Fibroblast of skin of left biceps (primary cell): ENCODE measurements at regions not wholly inside any gene's neighbourhood (a gene's known extent, or its start where the extent isn't known, plus 50 kb on each side); places are given as distances from the start of the nearest gene placed in this dataset.
A peak's percentile ranks its signal among the peaks of the same experiment; 100 is the strongest.
"Not testable (repeated sequence)": the region's sequence is repeated elsewhere in the genome, so short reads cannot be mapped to it uniquely, and the experiment has no call there.

Experiments used
- DNase-seq, 2 experiments: peaks; one replicate each; pipeline ENCODE4 v3.0.0-alpha.2; 2013; ENCODE audit warnings: low read depth in 2 of 2

DNA sequence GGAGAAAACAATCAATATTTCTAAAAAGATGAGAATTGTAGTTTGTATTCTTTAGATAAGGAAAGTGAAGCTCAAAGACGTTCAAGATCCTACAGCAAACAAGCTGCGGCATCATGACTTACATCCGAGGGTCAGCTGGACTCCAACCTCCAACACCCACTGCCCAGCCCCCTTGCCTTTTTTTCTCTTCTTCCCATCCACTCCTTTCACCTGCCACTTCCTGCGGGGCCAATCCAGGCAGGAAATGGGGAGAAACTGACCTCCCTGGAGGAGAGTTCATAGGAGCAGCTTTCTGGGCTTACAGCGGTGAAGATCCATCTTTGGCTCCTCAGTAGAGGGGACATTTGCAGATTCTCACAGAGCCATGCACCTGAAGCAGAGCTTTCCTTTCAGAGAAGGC is 361.5 kb downstream of the PTPRU start:
- no peak for DNase-seq

DNA sequence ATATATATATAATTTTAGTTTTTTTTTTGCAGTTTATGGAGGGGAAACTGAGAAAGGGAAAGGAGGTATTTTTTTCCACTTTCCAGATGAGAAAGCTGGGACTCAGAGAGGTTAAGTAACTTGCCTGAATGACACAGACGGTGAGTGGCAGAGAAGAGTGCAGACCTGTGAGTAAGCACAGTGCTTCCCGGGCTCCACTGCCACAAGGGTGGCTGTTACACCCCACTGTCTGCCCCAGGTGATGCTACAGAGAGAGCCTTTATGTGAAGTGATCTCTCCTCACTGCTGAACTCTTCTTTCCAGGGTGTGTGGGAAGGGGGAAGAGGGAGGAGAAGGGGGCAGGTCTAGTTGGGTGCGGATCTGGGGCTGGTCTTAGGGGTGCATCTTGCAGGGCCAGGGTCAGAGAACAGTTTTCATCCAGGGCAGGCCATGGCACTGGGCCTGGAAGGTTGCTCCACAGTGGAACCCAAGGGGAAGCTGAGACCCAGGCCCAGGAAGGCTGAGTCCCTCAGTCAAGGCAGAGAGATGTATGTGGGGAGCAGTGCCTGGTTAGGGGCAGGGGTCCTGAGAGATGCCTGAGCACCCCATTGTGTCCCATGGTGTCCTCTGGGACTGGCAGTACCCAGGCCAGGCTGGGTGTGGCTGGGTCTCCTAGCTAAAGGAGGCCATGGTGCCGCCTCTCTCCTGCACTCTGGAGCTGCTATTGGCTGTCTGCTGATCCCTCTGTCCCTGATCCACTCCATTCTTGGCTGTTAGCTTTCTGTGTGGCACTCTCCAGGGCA is 357.5 kb downstream of the PTPRU start:
- DNase-seq = no peak

DNA sequence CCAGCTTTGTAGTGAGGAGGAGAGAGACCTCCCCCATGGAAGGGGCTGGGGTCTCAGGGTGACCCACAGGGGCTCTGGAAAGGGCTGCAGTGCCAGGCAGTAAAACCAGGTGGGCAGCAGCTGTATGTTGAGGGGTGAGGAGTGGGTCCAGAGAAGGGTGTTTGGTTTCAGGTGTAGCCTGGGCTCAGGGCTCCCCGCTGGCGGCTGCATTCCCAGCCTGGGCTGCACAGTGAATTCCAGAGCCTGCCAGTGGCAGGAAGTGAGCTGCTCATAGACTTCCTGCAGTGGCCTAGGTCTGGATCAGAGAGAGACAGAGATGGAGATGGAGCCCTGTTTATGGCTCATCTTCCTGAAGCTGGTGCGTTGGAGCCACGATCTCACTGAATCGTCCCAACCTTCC is 356.4 kb downstream of the PTPRU start:
- no peak for DNase-seq

DNA sequence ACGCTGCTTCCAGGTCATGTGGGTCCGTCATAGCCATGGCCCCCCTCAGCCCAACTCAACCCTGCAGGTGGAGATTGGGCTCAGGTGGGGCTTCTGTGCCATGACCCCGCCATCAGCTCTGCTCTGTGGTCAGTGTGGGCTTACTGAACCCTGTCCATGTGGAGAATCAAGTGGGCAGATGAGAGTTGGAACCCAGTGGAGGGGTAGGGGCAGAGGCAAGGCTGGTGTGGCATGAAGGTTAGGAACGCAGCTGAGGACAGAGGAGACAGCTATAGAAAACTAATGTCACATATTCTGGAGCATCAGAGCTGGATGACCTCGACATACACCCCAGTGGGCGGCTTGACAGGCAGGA is 355.9 kb downstream of the PTPRU start:
- no peak for DNase-seq

DNA sequence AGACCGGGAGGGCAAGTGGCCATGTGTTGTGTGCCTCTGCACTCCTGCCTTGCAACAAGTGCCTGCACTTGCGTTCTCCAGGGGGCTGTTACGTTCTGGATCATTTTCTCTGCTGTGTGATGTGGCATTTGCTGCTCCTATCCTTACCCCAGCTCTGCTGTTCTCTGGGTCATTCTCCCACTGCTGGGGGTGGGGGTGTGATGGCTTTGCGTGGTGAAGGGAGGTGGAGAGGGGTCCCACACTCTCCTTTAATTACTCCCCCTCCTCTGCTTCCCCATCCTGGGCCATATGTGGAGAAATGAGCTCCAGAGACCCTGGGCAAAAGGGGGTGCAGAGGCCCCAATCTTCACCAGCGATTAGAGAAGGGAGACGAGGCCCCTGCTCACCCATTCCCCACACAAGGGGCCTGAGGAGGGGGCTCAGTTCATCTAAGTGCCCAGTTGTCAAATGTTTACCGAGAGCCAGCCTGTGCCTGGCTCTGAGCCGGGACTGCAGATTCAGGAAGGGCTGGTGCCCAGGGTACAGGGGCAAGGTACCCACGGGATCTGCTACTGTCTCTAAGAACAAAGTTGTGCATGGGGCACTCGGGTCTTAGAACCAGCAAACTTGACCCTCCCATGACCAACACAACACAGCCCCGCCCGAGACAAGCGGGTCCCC is 355.4 kb downstream of the PTPRU start:
- DNase-seq = no peak

DNA sequence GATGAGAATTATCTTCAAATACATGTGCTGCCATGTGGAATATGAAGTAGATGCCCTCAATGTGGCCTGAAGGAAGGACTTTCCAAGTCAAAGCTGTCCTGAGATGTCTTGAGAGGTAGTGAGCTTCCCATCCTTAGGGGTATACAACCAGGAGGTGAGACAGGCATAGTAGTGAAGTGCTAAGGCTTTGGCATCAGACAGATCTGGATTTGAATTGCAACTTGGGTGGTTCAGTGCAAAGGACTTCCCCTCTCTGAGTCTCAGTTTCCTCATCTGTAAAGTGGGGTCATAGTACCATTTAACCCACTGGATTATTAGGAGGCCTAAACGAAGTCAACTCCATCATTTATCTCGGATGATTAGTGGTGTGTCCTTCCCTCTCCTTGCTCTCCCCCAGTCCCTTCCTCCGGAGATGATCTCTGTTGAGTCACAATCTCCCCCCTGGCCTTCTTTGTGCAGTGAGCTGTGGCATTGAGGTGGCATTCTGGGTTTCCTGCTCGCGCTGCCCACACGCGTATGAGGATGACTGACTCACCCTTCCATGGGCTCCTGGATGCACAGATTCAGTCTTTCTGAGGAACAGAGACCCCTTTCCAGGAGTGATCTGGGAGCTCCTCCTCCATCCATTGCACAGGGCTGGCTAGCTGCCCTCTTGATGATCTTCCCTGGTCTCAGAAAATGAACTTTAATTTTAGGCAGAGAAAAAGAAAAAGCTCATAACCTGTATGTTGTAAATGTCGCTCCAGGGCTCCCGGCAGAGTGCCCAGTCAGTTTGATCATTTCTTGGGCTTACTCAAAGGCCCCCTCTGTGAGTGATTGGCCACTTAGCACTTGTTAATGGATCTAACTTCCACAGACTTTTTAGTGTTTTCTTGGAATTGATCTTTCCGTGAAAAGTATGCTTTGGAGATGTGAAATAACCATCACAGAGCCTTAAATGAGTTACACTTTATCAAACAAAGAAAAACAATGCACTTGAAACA is 354.6 kb downstream of the PTPRU start:
- DNase-seq = no peak

DNA sequence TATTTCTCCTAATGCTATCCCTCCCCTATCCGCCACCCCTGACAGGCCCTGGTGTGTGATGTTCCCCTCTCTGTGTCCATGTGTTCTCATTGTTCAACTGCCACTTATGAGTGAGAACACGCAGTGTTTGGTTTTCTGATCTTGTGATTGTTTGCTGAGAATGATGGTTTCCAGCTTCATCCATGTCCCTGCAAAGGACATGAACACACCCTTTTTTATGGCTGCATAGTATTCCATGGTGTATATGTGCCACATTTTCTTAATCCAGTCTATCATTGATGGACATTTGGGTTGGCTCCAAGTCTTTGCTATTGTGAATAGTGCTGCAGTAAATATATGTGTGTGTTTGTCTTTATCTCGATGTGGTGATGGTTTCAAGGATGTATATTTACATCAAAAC is 353.4 kb downstream of the PTPRU start:
- DNase-seq = not testable (repeated sequence)

DNA sequence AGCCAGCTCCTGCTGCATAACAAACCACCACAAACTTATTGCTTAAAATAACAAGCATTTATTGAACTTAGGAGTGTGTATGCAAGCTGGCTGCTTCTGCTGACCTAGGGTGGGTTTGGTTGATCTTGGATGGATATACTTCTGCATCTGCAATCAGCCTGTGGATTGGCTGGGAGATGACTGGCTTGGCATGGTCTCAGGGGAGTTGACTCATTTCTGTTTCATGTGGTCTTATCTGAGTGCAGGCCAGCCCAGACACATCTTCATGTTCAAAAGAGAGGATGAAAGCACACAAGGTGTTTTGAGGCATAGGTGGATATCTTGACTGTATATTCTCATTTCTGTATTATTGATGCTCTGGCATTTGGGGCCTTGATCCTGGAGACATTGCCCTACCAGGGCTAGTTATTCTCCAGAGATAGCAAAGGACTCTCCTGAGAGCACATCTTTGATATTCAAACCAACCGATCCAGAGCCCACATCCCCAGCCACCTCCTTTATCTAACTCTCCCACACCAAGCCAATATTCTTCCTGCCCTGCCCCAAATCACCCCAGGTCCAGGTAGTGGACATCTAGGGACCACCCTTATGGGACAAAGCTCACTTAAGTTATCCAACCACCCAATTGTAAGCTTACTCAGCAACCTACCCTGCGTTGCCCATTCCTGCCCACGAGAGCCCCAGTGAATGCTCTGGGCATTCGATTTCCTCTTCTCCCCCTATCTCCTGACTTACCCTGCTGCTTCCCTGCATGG is 350.8 kb downstream of the PTPRU start:
- DNase-seq = no peak

DNA sequence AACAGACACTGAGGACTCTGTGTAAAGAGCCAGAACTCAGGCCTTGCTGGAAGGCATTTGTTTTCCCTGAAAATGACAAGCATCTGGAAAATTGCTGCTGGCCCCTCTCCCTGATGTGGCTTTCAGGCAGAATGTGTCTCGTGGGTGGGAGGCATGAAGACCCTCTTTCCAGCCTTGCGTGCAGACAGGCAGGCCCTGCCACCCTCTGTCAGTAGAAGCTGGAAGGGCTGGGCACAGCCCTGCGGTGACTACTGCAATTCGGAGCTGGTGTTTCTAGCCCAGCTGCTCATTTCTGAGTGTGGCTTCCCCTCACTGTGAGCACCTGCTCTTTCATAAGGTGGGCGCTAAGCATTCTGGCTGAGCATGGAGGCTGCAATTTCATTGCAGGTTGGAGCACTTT is 349.9 kb downstream of the PTPRU start:
- no peak for DNase-seq

DNA sequence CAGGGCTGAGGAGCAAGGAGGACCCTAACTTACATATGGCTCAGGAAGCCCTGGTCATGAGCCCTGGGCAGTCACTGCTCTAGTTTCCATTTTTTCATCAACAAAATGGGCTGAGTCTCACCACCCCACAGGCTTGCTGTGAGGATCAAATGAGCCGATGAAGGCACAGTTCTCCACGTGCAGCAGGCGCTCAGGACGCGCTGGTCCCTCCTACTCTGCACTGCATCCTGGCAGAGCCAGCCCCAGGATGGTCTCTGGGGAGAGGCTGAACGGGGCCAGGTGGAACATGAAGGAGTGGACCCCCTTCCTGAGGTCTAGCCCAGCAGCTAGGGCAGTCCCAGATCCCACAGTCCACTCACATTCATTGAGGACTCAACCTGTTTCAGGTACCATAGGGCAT is 349.3 kb downstream of the PTPRU start:
- DNase-seq = no peak

DNA sequence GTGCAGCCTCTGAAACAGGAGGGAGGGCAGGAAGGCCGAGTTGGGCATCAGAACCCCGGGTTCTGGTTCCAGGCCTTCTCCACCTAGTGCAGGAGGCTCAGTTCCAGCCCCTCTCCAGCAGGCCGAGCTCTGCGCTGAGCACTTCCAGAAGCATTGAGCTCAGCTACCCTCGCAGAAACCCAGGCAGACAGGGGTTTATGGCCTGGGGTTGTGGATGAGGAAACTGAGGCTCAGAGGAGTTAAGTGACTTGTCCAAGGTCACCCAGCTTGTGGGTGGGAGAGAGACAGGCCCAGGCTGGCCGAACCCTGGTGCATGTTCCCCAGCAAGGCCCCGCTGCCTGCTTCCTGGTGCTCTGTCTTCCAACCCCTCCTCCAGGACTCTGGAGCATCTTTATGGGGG is 348.9 kb downstream of the PTPRU start:
- DNase-seq = no peak

DNA sequence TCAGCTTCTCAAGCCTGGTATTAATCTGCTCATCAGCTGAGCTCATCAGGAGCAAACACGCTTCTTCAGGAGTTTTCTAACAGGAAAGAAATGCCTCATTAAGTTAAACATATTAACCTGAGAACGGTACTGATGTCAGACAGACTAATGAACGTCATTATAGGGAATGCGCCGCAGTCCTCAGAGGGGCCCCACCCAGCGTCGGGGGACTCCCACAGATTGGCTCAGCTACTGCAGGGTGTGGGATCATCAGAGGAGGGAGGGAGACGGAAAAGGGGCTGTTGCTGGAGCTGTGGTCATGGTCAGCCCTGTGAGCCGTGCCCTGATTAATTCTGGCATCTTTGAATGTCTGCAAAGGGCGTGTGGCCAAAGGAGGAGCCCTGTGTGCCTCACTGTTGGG is 348.5 kb downstream of the PTPRU start:
- DNase-seq = no peak

DNA sequence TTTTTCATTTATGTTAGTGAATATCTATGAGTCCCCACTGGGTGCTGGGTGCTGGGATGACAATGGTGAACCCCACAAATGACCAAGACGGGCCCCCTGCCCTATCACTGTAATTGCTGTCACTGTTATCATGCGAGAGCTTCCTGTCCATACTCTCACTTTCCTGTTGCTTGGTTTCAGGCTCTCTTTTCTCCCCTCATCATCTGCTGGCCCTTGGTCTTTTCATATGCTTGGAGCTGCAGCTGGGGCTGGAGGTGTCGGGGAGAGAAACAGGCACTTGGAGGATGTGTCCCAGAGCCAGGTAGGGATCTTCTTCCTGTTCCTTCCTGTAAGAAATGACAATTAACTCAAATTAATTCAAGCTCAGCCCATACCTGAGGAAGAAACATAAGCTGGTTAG is 348.0 kb downstream of the PTPRU start:
- DNase-seq = no peak

DNA sequence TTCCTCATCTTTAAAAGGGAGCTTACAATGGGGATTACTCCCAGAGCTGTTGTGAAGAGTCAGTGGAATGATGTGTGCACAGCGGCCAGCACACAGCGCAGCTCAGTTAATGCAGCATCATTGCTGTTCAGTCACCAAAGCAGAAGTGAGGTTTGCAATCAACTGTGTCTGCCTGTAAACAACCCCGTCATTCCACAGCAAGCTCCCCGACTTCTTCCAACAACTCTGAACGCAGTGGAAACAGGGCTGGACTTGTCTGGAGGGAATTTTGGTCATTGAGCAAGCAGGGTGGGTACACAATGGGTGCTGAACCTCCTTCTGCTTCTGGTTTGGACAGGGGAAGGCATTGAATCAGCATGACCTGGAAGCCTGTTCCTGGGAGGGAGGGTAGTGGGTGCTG is 347.4 kb downstream of the PTPRU start:
- DNase-seq = no peak

DNA sequence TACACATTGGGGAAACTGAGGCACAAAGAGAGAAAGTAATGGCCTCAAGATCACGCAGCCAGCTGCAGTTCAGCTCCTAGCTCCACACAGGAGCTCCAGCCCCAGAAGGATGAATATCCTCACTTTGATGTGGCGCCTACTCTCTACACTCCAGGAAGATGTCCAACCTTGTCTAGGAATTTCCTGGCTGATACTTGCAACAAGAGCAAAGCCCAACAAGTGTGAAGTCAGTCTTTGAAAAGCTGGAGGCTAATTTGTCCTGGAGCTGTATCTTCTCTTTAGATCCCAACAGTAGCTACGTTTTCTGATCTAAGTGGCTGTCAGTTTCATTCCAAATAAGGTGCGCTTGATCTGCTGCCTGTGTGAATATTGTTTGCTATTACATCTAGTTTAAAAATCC is 344.9 kb downstream of the PTPRU start:
- DNase-seq = no peak

DNA sequence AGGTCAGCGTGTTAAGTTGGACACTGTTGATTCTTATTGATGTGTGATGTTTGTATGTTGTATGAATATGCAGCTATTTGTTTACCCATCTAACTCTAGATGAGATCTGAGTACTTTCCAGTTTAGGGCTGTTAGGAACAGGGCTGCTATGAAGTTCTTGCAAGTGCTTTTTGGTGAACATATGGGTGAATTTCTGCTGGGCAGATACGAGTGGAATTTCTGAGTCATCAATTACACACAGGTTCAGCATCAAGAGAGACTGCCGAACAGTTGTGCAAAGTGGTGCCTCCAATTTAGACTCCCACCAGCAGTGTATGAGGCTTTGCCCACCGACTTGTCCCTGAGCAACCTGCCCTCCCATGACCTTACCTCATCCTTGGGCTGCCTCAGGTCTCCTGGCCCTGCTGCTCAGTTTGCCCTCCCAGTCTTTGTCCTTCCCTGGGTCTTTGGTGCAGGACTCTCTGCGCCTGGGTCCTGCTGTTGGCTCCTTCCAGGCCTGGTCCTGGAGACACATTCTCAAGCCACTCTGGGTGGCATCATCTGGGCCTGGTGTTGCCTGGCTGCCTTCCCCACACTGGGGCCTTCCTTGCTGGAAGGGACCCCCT is 343.6 kb downstream of the PTPRU start:
- DNase-seq = peak; percentile 11 to 15

DNA sequence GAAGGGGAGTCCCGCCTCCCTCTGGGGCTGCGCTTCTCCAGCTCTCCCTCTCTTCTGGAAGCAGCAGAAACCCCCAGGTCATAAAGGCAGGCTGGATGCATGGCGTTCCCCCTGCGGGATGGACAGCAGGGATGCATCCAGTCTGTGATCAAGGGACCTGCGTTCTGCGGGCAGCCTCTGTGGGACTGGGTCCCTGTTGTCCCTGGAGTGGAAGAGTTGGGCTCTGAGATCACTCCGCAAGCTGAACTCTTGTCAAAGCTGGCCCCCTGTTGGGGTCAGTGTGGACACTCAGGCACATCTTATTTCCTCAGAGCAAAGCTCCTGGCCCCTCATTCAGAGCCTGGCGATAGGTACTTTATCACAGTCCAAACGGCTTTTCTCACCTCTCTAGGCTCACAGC is 341.2 kb downstream of the PTPRU start:
- DNase-seq = no peak

DNA sequence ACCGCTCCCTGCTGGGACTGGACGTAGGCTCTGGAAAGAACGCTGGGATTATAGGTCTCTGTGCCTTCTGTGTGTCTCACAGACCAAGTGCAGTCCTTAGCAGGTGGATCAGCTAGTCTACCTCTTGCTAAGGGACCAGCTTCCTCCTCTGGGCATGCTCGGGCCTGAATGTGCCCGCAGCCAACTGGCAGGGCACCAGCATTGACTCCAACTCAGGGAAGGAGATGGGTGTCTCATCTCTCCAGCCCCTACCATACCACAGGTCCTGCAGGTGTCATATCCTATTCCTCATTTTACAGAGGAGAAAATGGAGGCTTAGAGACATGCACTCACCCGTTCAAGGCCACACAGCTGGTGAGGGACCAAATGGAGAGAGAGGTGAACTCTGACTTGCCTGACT is 340.2 kb downstream of the PTPRU start:
- no peak for DNase-seq

DNA sequence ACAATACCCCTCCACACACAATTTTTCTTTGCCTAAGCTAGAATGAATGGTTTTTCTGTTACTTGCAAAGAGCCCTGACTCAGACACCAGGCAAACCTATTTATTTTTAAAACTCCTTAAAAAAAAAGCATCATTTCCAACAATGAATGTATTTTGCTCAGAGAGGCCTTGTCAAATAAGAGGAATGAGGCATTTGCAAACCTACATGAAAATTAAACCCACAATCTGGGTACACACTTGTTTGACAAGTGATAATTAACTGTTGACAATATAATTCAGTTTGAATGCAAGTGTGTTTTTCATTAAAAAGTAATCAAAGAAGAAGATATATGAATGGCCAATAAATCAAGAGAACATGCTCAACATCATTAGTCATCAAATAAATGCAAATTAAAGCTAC is 339.5 kb downstream of the PTPRU start:
- no peak for DNase-seq

DNA sequence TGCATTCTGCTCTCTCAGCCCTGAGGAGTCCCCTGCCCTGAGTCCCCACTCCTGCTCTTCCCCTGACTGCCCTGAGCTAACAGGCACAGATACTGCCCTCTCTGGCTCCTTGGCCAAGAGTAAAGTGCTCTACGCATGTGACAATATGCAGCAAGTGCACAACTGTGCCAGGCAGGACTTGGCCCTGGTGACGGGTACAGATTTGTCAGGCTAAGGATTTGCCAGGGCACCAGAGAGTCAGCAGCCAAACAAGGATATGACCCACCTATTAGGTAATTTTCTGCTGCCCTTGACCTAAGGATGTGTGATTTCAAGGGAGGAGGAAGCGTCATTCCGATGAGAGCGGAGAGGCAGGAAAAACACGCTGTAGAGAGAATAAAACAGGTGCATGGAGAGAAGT is 339.0 kb downstream of the PTPRU start:
- no peak for DNase-seq

DNA sequence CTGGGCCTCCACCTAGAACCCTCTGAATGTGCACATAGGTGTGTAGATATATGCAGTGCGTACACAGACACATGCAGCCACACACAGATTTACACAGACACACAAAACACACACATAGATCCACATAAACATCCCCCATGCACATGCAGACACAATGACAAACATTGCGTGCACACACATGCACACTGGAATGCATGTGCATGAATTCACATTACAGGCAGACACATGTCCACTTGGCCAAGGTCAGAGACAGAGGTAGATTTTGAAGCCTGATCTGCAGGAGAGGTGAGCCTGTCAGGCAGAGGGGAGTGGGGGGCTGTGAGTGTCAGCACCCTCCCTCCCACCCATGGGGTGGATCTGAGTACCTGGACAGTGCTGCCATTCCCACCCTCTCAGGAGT is 338.5 kb downstream of the PTPRU start:
- no peak for DNase-seq
